Pancreas (tissue), 10 donors: ENCODE measurements at regions not wholly inside any gene's neighbourhood (a gene's known extent, or its start where the extent isn't known, plus 50 kb on each side); places are given as distances from the start of the nearest gene placed in this dataset.

ENCODE experiments used
- ATAC-seq, 4 donors: fragments of 200-7000 bp; cut with Tn5 transposase; one replicate each; pipeline versions ENCODE4 v1.8.0 to v1.9.1; 2020; ENCODE audit warnings: mild to moderate bottlenecking in 4 of 4, moderate library complexity in 4 of 4
- DNase-seq, 6 donors: peaks; one replicate each; pipeline ENCODE4 v3.0.0-alpha.2; 2020
- FAIRE-seq: peaks from 2 replicates; lab custom pipeline; 2012; peaks lifted over from hg19 to GRCh38; lab: Jason Lieb, UNC
- H3K27ac ChIP-seq, 4 donors: fragments of 200-600 bp; sonication (generic); 1 replicate in 3 of 4; 2 replicates in 1 of 4; pipeline versions ENCODE4 v1.5.0 to v1.8.0; 2020
- H3K27me3 ChIP-seq, 4 donors: fragments of 200-600 bp; one replicate each; pipeline ENCODE4 v1.8.0; 2021
- H3K36me3 ChIP-seq, 3 donors: fragments of 200-600 bp; sonication (generic) in 1 of 3; one replicate each; pipeline versions ENCODE4 v1.5.0 to v1.8.0; 2020 to 2021
- H3K4me1 ChIP-seq, 3 donors: fragments of 200-600 bp; one replicate each; pipeline ENCODE4 v1.8.0; 2021
- H3K4me3 ChIP-seq, 4 donors: fragments of 200-600 bp; sonication (generic) in 2 of 4; one replicate each; pipeline versions ENCODE4 v1.5.0 to v1.8.0; 2020 to 2021
- H3K9me3 ChIP-seq, 4 donors: fragments of 200-600 bp; one replicate each; pipeline ENCODE4 v1.8.0; 2021
- WGBS, 2 donors: extraction: QIAGEN DNeasy Blood & Tissue Kit; methylation state at CpG; one replicate each; pipeline ENCODE4 v1.1.7; 2013; 5-methylcytosine and 5-hydroxymethylcytosine counted together
- intact Hi-C, 3 donors: fragments of 100-400 bp; cut with DNase I; formaldehyde crosslinking; loops; one replicate each; pipeline versions ENCODE4 v1.11.1 to v1.14.2; 2022
- TF ChIP-seq, protein P1 (sequence below), 4 donors: fragments of 200-600 bp; sonication (generic) in 3 of 4; IDR thresholded peaks; one replicate each; pipeline versions ENCODE4 v1.5.0 to v1.8.0; 2021; ENCODE audit warnings: antibody characterized with exemption in 4 of 4
- donor health status: healthy with polysubstance abuse.
- donor health status: DM: no; HTN: no; CAD: no; lungs with moderate emphysema.
- donor health status: DM: no; HTN: no; CAD: no.
- donor health status: control.
- donor health status: control.
- donor health status: Bipolar disorder and iron deficiency.
- donor health status: DM: yes; HTN: yes; CAD: no.
- donor health status: DM: no; HTN: no; CAD: no.
- donor health status: DM: no; HTN: no; CAD: no.
- donor health status: DM: yes; HTN: yes; CAD: no.

DNA sequence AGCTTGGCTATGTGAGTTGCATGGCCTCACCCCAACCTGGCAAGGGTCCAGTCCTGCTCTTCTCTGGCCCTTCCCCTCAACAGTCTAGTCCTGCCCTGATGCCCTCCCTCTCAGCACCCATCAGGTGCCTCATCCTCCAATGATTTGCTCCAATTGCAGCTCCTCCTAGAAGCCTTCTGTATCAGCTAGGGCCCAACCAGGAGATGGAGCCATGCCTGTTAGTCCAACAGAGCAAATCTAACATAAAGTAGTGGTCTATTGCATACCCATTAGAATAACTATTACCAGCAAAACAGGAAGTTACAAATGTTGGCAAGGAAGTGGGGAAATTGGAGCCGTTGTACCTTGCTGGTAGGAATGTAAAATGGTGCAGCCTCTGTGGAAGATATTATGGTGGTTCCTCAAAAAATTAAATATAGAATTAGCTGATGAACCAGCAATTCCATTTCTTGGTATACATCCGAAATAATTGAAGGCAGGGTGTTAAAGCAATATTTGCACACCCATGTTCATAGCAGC, 163.5 kb downstream of the VRK1 start:
- intact Hi-C loops: no loop called here
- FAIRE-seq (no peak), ATAC-seq (no peak), DNase-seq (no peak)
- Histone ChIP-seq H3K9me3 (no peaks in the 10 kb centered on the region), H3K4me3 (no peak overlapping the region), H3K36me3 (no peaks in the 10 kb centered on the region), H3K27ac (no peak overlapping the region), H3K27me3 (no peaks in the 10 kb centered on the region), H3K4me1 (no peaks in the 10 kb centered on the region)
- TF ChIP-seq, protein P1, sequence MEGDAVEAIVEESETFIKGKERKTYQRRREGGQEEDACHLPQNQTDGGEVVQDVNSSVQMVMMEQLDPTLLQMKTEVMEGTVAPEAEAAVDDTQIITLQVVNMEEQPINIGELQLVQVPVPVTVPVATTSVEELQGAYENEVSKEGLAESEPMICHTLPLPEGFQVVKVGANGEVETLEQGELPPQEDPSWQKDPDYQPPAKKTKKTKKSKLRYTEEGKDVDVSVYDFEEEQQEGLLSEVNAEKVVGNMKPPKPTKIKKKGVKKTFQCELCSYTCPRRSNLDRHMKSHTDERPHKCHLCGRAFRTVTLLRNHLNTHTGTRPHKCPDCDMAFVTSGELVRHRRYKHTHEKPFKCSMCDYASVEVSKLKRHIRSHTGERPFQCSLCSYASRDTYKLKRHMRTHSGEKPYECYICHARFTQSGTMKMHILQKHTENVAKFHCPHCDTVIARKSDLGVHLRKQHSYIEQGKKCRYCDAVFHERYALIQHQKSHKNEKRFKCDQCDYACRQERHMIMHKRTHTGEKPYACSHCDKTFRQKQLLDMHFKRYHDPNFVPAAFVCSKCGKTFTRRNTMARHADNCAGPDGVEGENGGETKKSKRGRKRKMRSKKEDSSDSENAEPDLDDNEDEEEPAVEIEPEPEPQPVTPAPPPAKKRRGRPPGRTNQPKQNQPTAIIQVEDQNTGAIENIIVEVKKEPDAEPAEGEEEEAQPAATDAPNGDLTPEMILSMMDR (IDR thresholded peaks at IDR 0.05): no peak
- 60 to 67% methylated on average over 2 of the region's 2 CpGs for WGBS, 2 donors

DNA sequence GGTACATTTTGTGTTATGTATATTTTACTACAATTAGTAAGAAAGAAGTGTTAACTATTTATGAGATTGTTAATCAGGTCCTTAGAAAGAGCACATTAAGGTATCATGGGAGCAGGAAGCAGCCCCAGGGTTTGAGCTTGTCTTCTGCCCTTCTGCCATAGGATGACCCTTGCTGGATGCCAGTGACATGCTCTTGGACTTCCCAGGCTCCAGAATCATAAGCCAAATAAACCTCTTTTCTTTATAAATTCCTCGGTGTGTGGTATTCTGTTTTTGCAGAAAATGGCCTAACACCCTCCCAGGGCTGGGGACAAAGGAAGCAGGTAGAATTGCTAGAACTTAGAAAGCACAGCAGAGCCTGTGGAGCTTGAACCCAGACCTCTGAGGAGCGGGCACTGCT, 164.7 kb downstream of the VRK1 start:
- no peaks in the 10 kb centered on the region for H3K4me1 ChIP-seq
- no peaks in the 10 kb centered on the region for H3K9me3 ChIP-seq
- DNase-seq (no peak), ATAC-seq (no peak), FAIRE-seq (no peak)
- TF ChIP-seq, protein P1 (IDR thresholded peaks at IDR 0.05): no peak
- H3K36me3 ChIP-seq: no peaks in the 10 kb centered on the region
- WGBS, 2 donors: 41% methylated on average over 2 of the region's 2 CpGs
- H3K4me3 ChIP-seq: no peak overlapping the region
- H3K27me3 ChIP-seq: no peaks in the 10 kb centered on the region
- no peak overlapping the region for H3K27ac ChIP-seq
- intact Hi-C loops: no loop called here

DNA sequence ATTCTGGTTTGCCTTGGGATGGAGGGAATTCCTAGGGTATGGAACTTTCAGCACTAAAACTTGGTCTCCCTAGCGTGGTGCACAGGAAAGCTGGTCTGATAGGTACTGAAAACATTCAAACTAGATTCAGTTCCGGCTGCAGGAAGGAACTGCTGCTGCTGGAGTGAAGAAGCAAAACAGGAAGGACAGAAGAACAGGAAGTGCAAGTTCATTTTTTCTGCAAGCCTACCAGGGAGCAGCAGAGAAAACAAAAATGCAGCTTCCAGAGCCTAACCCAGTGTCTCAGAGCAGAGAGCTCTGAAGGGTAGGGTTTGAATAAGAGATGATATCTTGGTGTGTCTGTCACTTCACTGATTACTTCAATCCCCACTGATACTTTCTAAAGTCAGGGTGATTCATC, 165.2 kb downstream of the VRK1 start:
- WGBS, 2 donors: 66 to 70% methylated on average over 2 of the region's 2 CpGs

DNA sequence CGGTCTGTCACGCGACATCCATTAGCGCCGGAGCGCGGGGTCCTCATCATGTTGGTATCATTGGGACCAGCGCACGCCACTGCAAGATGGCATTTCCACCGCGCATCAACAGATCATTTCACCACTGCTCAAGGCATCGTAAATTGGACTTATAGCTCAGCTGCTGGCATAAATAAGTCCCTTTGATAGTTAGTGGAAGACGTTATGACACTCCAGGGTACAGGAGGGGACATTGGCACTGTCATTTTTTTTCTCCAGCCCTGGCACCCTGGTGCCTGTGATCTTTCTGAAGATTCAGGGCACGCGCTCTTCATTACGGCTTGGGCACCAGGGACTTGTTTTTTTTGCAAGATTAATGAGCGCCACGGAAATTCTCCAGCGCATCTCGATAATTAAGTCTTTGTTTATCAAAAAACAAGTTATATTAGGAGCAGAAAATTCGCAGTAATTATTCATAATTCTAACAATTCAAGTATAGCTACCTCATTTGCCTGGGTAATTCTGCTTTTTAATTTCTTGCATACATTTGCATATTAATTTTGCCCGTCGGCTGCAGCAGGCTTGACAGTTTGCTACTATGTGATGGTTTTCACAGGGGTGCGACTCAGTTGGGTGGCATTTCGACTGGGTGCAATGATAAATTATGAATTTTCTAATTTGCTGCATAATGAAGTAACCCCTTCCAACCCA, 167.7 kb downstream of the VRK1 start:
- Histone ChIP-seq H3K4me3 (no peak overlapping the region), H3K27ac (no peak overlapping the region), H3K4me1 (no peaks in the 10 kb centered on the region), H3K36me3 (no peaks in the 10 kb centered on the region), H3K9me3 (no peaks in the 10 kb centered on the region), H3K27me3 (no peaks in the 10 kb centered on the region)
- TF ChIP-seq, protein P1 (IDR thresholded peaks at IDR 0.05): no peak
- WGBS, 2 donors: 88 to 90% methylated on average over 25 of the region's 25 CpGs
- intact Hi-C loops: no loop called here
- DNase-seq: no peak
- no peak for ATAC-seq
- FAIRE-seq: no peak

More for the DNA sequence above, 165.2 kb downstream of the VRK1 start:
- DNase-seq: no peak
- no peaks in the 10 kb centered on the region for H3K36me3 ChIP-seq
- TF ChIP-seq, protein P1 (IDR thresholded peaks at IDR 0.05): no peak
- no peaks in the 10 kb centered on the region for H3K4me1 ChIP-seq
- H3K27me3 ChIP-seq: no peaks in the 10 kb centered on the region
- ATAC-seq: peak in 1 of 4 donors; percentile 47
- no peak overlapping the region for H3K27ac ChIP-seq
- FAIRE-seq: no peak
- intact Hi-C loops: no loop called here
- H3K4me3 ChIP-seq: no peak overlapping the region
- no peaks in the 10 kb centered on the region for H3K9me3 ChIP-seq

DNA sequence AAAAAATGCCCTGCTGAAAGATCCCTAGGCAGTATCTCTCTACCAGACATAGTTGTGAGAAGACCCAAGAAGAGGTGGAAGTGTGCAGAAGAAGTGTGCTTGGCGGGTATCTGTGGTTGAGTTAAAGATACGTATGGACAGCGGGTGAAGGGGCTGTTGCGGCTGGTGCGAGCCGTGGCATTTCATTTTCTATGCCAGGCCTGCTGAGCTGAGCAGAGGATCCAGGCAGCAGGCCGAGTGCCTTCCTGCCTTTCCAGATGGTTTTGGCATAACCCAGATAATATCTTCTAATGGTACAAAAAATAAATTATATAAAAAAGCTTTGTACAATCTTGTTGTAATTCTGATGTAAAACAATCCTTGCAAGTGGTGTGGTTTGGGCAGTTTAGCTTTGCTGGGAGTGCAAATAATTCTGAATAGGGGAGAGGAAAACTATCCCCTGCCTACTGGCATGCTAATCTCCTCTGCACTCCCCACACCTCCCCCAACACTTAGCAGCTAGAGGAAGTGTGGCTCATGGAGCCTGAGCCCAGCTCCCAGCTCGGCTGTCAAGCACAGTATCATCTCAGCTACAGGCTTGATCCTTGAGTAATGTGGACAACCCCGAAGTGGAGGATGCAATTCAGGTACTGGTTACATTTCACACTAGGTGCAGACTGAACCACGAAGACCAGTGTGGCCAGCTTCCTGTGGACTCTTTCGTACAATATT, 168.9 kb downstream of the VRK1 start:
- no peaks in the 10 kb centered on the region for H3K27me3 ChIP-seq
- TF ChIP-seq, protein P1 (IDR thresholded peaks at IDR 0.05): no peak
- WGBS, 2 donors: 67 to 79% methylated on average over 11 of the region's 11 CpGs
- H3K4me3 ChIP-seq: no peak overlapping the region
- H3K9me3 ChIP-seq: no peaks in the 10 kb centered on the region
- H3K4me1 ChIP-seq: no peaks in the 10 kb centered on the region
- DNase-seq (no peak), ATAC-seq (no peak), FAIRE-seq (no peak)
- intact Hi-C loops: no loop called here
- no peaks in the 10 kb centered on the region for H3K36me3 ChIP-seq
- no peak overlapping the region for H3K27ac ChIP-seq
